ENCODE measurements at regions not wholly inside any gene's neighbourhood (a gene's known extent, or its start where the extent isn't known, plus 50 kb on each side); places are given as distances from the start of the nearest gene placed in this dataset.

- H2AFZ ChIP-seq (ENCODE audit: low read depth): no peak overlapping the region
- H4K20me1 ChIP-seq (ENCODE audit: insufficient read depth): no peaks in the 10 kb centered on the region
- H3K27ac ChIP-seq: no peak overlapping the region
- no peaks in the 10 kb centered on the region for H3K36me3 ChIP-seq (ENCODE audit: insufficient read depth)
- no peak overlapping the region for H3K4me3 ChIP-seq (IDR thresholded peaks at IDR 0.05; ENCODE audit: insufficient read depth, low read depth, low read length)
- no peaks in the 10 kb centered on the region for H3K79me2 ChIP-seq (ENCODE audit: insufficient read depth, low read depth)
- H3K27me3 ChIP-seq (ENCODE audit: insufficient read depth, low read depth): no peaks in the 10 kb centered on the region
- H3K4me2 ChIP-seq: no peak overlapping the region
- TF ChIP-seq CTCF (conservative IDR thresholded peaks at IDR 0.05; ENCODE audit: low read depth, low read length): no peak
- no peak overlapping the region for H3K9ac ChIP-seq
- H3K4me1 ChIP-seq (ENCODE audit: low read depth, poor library complexity, severe bottlenecking): no peaks in the 10 kb centered on the region
Measured at GRCh38 chr2:107006836-107007235, 120.9 kb upstream of the ST6GAL2 start.

- H4K20me1 ChIP-seq (ENCODE audit: insufficient read depth): no peaks in the 10 kb centered on the region
- H3K36me3 ChIP-seq (ENCODE audit: insufficient read depth): no peaks in the 10 kb centered on the region
- H3K4me3 ChIP-seq (IDR thresholded peaks at IDR 0.05; ENCODE audit: insufficient read depth, low read depth, low read length): no peak overlapping the region
- H3K4me2 ChIP-seq: no peak overlapping the region
- TF ChIP-seq CTCF (conservative IDR thresholded peaks at IDR 0.05; ENCODE audit: low read depth, low read length): no peak
- H2AFZ ChIP-seq (ENCODE audit: low read depth): no peak overlapping the region
- no peak overlapping the region for H3K9ac ChIP-seq
- H3K27me3 ChIP-seq (ENCODE audit: insufficient read depth, low read depth): no peaks in the 10 kb centered on the region
- H3K27ac ChIP-seq: no peak overlapping the region
- H3K4me1 ChIP-seq (ENCODE audit: low read depth, poor library complexity, severe bottlenecking): no peaks in the 10 kb centered on the region
- no peaks in the 10 kb centered on the region for H3K79me2 ChIP-seq (ENCODE audit: insufficient read depth, low read depth)
Measured at GRCh38 chr2:107007927-107008326, 122.0 kb upstream of the ST6GAL2 start.

- no peak overlapping the region for H3K4me3 ChIP-seq (IDR thresholded peaks at IDR 0.05; ENCODE audit: insufficient read depth, low read depth, low read length)
- no peaks in the 10 kb centered on the region for H3K79me2 ChIP-seq (ENCODE audit: insufficient read depth, low read depth)
- no peaks in the 10 kb centered on the region for H3K27me3 ChIP-seq (ENCODE audit: insufficient read depth, low read depth)
- H3K27ac ChIP-seq: no peak overlapping the region
- H4K20me1 ChIP-seq (ENCODE audit: insufficient read depth): no peaks in the 10 kb centered on the region
- no peak overlapping the region for H2AFZ ChIP-seq (ENCODE audit: low read depth)
- no peak overlapping the region for H3K4me2 ChIP-seq
- TF ChIP-seq CTCF (conservative IDR thresholded peaks at IDR 0.05; ENCODE audit: low read depth, low read length): no peak
- no peaks in the 10 kb centered on the region for H3K4me1 ChIP-seq (ENCODE audit: low read depth, poor library complexity, severe bottlenecking)
- no peak overlapping the region for H3K9ac ChIP-seq
- no peaks in the 10 kb centered on the region for H3K36me3 ChIP-seq (ENCODE audit: insufficient read depth)
Measured at GRCh38 chr2:107008843-107009242, 122.9 kb upstream of the ST6GAL2 start.

GRCh38 chr2:107009275-107009674 lies 123.3 kb upstream of the ST6GAL2 start:
- H3K4me3 ChIP-seq (IDR thresholded peaks at IDR 0.05; ENCODE audit: insufficient read depth, low read depth, low read length): no peak overlapping the region
- H3K79me2 ChIP-seq (ENCODE audit: insufficient read depth, low read depth): no peaks in the 10 kb centered on the region
- H3K4me1 ChIP-seq (ENCODE audit: low read depth, poor library complexity, severe bottlenecking): no peaks in the 10 kb centered on the region
- no peaks in the 10 kb centered on the region for H3K36me3 ChIP-seq (ENCODE audit: insufficient read depth)
- no peak overlapping the region for H2AFZ ChIP-seq (ENCODE audit: low read depth)
- H3K27me3 ChIP-seq (ENCODE audit: insufficient read depth, low read depth): no peaks in the 10 kb centered on the region
- no peak for TF ChIP-seq CTCF (conservative IDR thresholded peaks at IDR 0.05; ENCODE audit: low read depth, low read length)
- no peak overlapping the region for H3K27ac ChIP-seq
- no peak overlapping the region for H3K4me2 ChIP-seq
- no peaks in the 10 kb centered on the region for H4K20me1 ChIP-seq (ENCODE audit: insufficient read depth)
- H3K9ac ChIP-seq: no peak overlapping the region
